ENCODE measurements at regions not wholly inside any gene's neighbourhood (a gene's known extent, or its start where the extent isn't known, plus 50 kb on each side); places are given as distances from the start of the nearest gene placed in this dataset.

DNA sequence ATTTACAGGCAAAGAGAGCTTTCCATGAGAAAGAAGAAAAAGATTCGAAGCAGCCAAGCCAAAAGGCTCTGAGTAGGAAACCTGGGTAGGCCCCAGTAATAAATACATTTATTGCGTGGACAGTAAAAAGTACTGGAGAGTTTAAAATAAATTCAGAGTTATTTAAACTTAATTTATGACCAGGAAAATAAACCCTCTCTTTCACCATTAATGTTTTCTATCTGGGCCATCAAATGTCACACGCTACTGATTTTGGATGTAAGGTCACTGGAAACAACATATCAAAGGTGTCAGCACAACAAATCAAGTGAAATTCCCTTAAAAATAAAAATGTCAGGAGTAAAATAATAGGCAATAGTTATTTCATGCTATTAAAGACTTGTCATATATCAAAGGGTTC, 264.0 kb downstream of the SKAP2 start:
- no peak for DNase-seq (ENCODE audit: low spot score)

DNA sequence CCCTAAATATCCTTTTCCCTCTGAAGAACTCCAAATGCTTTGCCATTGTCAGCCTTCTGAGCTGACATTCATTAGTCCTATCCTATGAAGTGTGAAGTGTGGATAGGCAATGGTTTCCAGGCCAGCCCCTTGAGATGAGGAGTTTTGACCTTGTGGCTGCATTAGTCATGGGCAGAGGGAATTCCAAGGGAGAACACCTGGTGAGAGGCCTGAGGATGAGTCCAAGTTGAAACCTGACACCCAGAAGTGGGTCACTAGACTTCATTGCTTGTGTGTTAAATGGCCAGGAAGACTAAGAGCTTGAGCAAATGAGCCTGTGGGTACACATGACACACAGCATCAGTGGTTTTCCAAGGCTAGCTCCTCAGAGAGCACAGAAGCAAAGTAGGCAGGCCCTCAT, 260.8 kb downstream of the SKAP2 start:
- no peak for DNase-seq (ENCODE audit: low spot score)

DNA sequence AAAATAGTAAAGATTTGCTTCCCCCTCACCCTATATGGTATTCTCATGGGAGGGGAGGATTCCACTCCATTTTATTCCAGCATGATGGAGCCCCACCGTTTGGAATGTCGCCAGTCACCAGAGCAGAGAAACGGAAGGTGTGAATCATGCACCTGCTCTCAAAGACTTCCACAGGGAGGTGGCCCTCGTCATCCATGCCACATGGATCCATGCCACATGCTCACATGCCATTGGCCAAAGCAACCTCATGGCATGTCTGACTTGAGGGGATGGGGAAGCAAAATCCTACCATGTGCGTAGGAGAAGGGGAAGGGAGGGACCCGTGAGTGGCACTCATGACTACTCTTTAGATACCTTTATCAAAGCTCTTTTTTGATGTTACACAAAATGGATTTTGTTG, 256.0 kb downstream of the SKAP2 start:
- no peak for DNase-seq (ENCODE audit: low spot score)

DNA sequence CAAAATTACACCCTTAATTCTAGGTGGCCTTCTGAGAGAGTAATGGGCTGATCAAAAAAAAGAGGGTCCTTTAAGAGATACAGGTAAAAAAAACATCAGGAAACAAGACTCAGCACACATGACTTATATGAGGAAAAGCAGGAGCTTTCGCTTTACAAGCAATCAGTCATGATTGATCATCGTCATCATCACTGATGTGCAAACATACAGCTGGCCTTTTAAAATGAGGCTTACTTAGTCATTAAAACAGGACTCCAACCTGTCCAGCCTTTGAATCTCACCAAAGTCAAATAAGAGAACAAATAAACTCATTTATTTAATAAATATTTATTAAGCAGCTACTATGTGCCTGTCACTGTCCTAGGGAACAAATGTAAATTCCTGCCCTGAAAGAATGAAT, 255.3 kb downstream of the SKAP2 start:
- no peak for DNase-seq (ENCODE audit: low spot score)

DNA sequence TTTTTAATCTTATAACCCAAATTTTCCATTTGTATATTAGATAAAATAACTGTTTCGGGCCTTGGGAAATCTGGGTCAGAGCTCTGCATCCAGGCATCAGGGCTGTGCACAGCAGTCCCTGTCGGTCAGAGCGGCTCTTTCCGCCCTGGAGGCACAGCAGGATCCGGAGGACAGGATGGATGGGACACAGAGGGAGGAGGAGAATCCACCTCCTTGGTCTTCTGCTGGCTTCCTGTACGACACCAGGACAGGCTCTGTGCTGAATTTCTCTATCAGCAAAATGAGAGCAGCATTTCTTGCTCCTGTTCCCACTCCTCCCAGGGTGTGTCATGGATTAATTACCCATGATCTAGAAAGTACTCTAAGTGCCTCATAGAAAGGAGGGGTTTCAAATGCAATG, 254.9 kb downstream of the SKAP2 start:
- DNase-seq (ENCODE audit: low spot score) = no peak

DNA sequence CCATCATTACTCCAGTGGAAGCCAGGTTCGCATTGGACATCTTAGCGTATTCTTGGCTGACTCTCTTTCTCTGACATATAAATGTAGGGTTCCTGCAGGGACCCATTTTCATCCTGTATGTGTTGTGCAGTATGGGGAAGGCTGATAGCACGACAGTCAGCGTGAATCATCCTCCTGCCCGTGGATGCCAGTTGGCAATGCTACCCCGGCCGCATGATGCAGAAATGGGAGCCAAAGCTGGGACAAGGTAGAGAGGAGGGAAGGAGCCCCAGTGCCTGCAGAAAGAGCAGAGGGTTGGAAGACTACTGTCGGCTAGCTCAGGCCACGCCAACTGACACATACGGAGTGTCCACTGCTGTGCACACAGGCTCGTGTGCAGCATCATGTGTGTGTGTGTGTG, 251.6 kb downstream of the SKAP2 start:
- DNase-seq (ENCODE audit: low spot score) = no peak

DNA sequence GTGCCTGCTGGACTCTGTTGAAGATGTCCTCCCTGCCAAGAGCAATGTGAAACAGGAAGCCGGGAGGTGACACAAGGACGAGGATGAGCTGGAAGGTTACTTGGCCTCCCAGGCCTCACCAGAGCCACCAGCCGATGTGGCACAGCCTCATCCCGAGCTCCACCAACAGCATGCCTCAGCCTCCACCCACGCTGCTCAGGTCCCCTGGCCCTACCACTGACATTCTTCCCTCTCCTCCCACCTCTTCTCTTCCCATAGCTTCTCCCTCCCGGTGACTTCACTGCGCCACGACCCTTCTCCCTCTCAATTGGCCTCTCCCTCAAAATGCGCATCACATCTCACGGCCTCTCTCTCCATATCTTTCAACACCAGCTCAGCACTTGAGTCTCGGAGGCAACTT, 249.9 kb downstream of the SKAP2 start:
- no peak for DNase-seq (ENCODE audit: low spot score)

DNA sequence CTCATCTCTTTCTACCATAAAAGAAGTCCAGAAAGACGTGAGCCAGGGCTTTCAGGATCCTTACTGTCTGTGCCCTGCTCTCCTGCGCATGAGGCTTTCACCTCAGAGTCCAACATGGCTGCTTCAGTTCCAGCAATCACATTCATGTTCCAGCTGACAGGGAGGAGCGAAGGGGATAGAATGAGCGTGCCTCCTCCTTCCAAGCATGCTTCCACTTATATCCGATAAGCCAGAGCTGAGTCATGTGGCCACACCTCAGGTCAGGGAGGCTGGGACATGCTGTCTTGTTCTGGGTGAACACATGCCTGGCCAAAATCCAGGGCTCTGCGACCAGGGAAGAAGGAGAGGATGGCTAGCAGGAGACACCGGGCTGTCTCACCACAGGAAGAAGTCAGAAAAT, 248.2 kb downstream of the SKAP2 start:
- no peak for DNase-seq (ENCODE audit: low spot score)

DNA sequence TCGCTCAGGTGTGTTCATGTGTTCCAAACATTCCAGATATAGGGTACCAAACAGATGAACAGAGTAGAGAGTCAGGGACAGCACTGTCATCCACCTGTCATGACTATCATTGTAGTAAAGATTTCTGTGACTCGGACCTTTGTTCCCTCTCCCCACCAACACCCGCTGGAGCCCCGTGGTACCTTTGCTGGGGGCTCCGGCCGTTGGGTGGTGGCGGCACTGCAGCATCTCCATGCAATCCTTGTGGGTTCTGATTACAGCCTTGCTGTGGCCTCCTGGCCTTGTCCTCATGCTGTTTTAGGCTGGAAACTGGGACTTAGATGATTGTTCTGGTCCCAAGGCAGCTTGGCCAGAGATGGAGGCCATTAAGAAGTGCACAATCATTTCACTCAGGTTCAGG, 247.3 kb downstream of the SKAP2 start:
- DNase-seq (ENCODE audit: low spot score) = no peak

Data from AG08395 (cell line).